Activated CD4-positive, alpha-beta T cell treated with anti-CD3 and anti-CD28 coated beads, Interleukin-2, amount 50 U/mL, for 16 hours (primary cell): ENCODE measurements at regions not wholly inside any gene's neighbourhood (a gene's known extent, or its start where the extent isn't known, plus 50 kb on each side); places are given as distances from the start of the nearest gene placed in this dataset.
"Not testable (repeated sequence)": the region's sequence is repeated elsewhere in the genome, so short reads cannot be mapped to it uniquely, and the experiment has no call there.

ENCODE experiments used
- DNase-seq: peaks from one replicate; pipeline ENCODE4 v3.0.0-alpha.2; 2020

- DNase-seq: not testable (repeated sequence)
Measured at GRCh38 chr15:39261397-39262183, 319.3 kb upstream of the THBS1 start.

- peak; percentile 46 for DNase-seq
Measured at GRCh38 chr15:39262995-39263772, 317.7 kb upstream of the THBS1 start.

- no peak for DNase-seq
Measured at GRCh38 chr15:39265261-39265660, 315.6 kb upstream of the THBS1 start.

- DNase-seq: no peak
Measured at GRCh38 chr15:39266890-39267289, 314.0 kb upstream of the THBS1 start.

- peak; percentile 39 for DNase-seq
Measured at GRCh38 chr15:39267685-39268084, 313.2 kb upstream of the THBS1 start.

GRCh38 chr15:39269352-39269751 is 311.5 kb upstream of the THBS1 start:
- no peak for DNase-seq

- DNase-seq: no peak
Measured at GRCh38 chr15:39269821-39270220, 311.1 kb upstream of the THBS1 start.

GRCh38 chr15:39270221-39270855 is 310.5 kb upstream of the THBS1 start:
- no peak for DNase-seq

- no peak for DNase-seq
Measured at GRCh38 chr15:39270934-39271333, 309.9 kb upstream of the THBS1 start.

- no peak for DNase-seq
Measured at GRCh38 chr15:39272901-39273300, 308.0 kb upstream of the THBS1 start.

- DNase-seq: no peak
Measured at GRCh38 chr15:39273717-39274411, 307.0 kb upstream of the THBS1 start.

- no peak for DNase-seq
Measured at GRCh38 chr15:39275066-39275465, 305.8 kb upstream of the THBS1 start.

GRCh38 chr15:39279311-39279710 is 301.6 kb upstream of the THBS1 start:
- no peak for DNase-seq

- DNase-seq: no peak
Measured at GRCh38 chr15:39281094-39281493, 299.8 kb upstream of the THBS1 start.

- no peak for DNase-seq
Measured at GRCh38 chr15:39282663-39283208, 298.1 kb upstream of the THBS1 start.

GRCh38 chr15:39283531-39283930 is 297.3 kb upstream of the THBS1 start:
- DNase-seq: no peak

GRCh38 chr15:39285071-39285470 is 295.8 kb upstream of the THBS1 start:
- no peak for DNase-seq

GRCh38 chr15:39285663-39286062 is 295.2 kb upstream of the THBS1 start:
- no peak for DNase-seq

- no peak for DNase-seq
Measured at GRCh38 chr15:39286706-39287105, 294.2 kb upstream of the THBS1 start.

GRCh38 chr15:39287322-39288195 is 293.3 kb upstream of the THBS1 start:
- DNase-seq: no peak

- DNase-seq: no peak
Measured at GRCh38 chr15:39290711-39291435, 290.0 kb upstream of the THBS1 start.
